Nephron (organoid): ENCODE measurements at regions not wholly inside any gene's neighbourhood (a gene's known extent, or its start where the extent isn't known, plus 50 kb on each side); places are given as distances from the start of the nearest gene placed in this dataset.

Source experiments
- H3K27ac Mint-ChIP-seq, 3 experiments: 2 replicates each; pipeline ENCODE4 v1.8.0; 2020; ENCODE audit warnings: mixed read lengths in 3 of 3, mild to moderate bottlenecking in 2 of 3, moderate library complexity in 1 of 3
- H3K27me3 Mint-ChIP-seq: 2 replicates; pipeline ENCODE4 v1.8.0; 2021; ENCODE audit warnings: low read depth, mild to moderate bottlenecking, moderate library complexity, mixed read lengths
- H3K36me3 Mint-ChIP-seq: 2 replicates; pipeline ENCODE4 v1.8.0; 2020; ENCODE audit warnings: low read depth, mixed read lengths
- H3K4me1 Mint-ChIP-seq: 2 replicates; pipeline ENCODE4 v1.8.0; 2020; ENCODE audit warnings: mixed read lengths
- H3K4me3 Mint-ChIP-seq, 3 experiments: 2 replicates each; pipeline ENCODE4 v1.8.0; 2020; ENCODE audit warnings: mild to moderate bottlenecking in 3 of 3, mixed read lengths in 3 of 3, moderate library complexity in 2 of 3
- H3K9me3 Mint-ChIP-seq: 2 replicates; pipeline ENCODE4 v1.8.0; 2020; ENCODE audit warnings: mixed read lengths
- CTCF ChIP-seq, 3 experiments: fragments of 200-600 bp; sonication (generic); IDR thresholded peaks; one replicate each; pipeline ENCODE4 v1.5.0; 2021; ENCODE audit warnings: antibody characterized with exemption in 3 of 3; ENCODE audit not compliant: unreplicated experiment in 3 of 3

- no peak for TF ChIP-seq CTCF (IDR thresholded peaks at IDR 0.05; ENCODE audit: unreplicated experiment in 3 of 3)
Observed at GRCh38 chr1:228998179-228998578, 262.9 kb downstream of the RHOU start.

GRCh38 chr1:228999446-229000170, 264.3 kb downstream of the RHOU start:
- Mint-ChIP-seq H3K9me3 (no peaks in the 10 kb centered on the region), H3K27me3 (peaks cover 5% of the 10 kb centered on the region), H3K36me3 (no peaks in the 10 kb centered on the region), H3K27ac (peak overlapping the region in 2 of 3 experiments; percentile 39 to 42), H3K4me1 (peaks cover 42% of the 10 kb centered on the region), H3K4me3 (no peak overlapping the region)
- no peak for TF ChIP-seq CTCF (IDR thresholded peaks at IDR 0.05; ENCODE audit: unreplicated experiment in 3 of 3)

More at GRCh38 chr1:228998179-228998578, 262.9 kb downstream of the RHOU start:
- Mint-ChIP-seq H3K36me3 (no peaks in the 10 kb centered on the region), H3K4me3 (no peak overlapping the region), H3K9me3 (no peaks in the 10 kb centered on the region), H3K27ac (peak overlapping the region in 1 of 3 experiments; percentile 41), H3K4me1 (peaks cover 35% of the 10 kb centered on the region), H3K27me3 (peaks cover 5% of the 10 kb centered on the region)

GRCh38 chr1:229000187-229000586, 264.9 kb downstream of the RHOU start:
- no peak for TF ChIP-seq CTCF (IDR thresholded peaks at IDR 0.05; ENCODE audit: unreplicated experiment in 3 of 3)
- no peaks in the 10 kb centered on the region for H3K9me3 Mint-ChIP-seq
- peaks cover 5% of the 10 kb centered on the region for H3K27me3 Mint-ChIP-seq
- peak overlapping the region in 2 of 3 experiments; percentile 13 to 39 for H3K27ac Mint-ChIP-seq
- no peak overlapping the region for H3K4me3 Mint-ChIP-seq
- peaks cover 38% of the 10 kb centered on the region for H3K4me1 Mint-ChIP-seq
- no peaks in the 10 kb centered on the region for H3K36me3 Mint-ChIP-seq

GRCh38 chr1:229001467-229002011, 266.3 kb downstream of the RHOU start:
- H3K36me3 Mint-ChIP-seq, result no peaks in the 10 kb centered on the region
- no peak for TF ChIP-seq CTCF (IDR thresholded peaks at IDR 0.05; ENCODE audit: unreplicated experiment in 3 of 3)
- peak overlapping the region in 1 of 3 experiments; percentile 55 for H3K27ac Mint-ChIP-seq
- H3K4me1 Mint-ChIP-seq, result peaks cover 35% of the 10 kb centered on the region
- H3K27me3 Mint-ChIP-seq, result peaks cover 10% of the 10 kb centered on the region
- no peaks in the 10 kb centered on the region for H3K9me3 Mint-ChIP-seq
- no peak overlapping the region for H3K4me3 Mint-ChIP-seq

- Mint-ChIP-seq H3K4me3 (no peak overlapping the region), H3K9me3 (no peaks in the 10 kb centered on the region), H3K4me1 (peaks cover 35% of the 10 kb centered on the region), H3K27me3 (peaks cover 10% of the 10 kb centered on the region), H3K27ac (peak overlapping the region in 1 of 3 experiments; percentile 55), H3K36me3 (no peaks in the 10 kb centered on the region)
- no peak for TF ChIP-seq CTCF (IDR thresholded peaks at IDR 0.05; ENCODE audit: unreplicated experiment in 3 of 3)
Observed at GRCh38 chr1:229002037-229002436, 266.8 kb downstream of the RHOU start.
